ENCODE measurements at regions not wholly inside any gene's neighbourhood (a gene's known extent, or its start where the extent isn't known, plus 50 kb on each side); places are given as distances from the start of the nearest gene placed in this dataset.

DNA sequence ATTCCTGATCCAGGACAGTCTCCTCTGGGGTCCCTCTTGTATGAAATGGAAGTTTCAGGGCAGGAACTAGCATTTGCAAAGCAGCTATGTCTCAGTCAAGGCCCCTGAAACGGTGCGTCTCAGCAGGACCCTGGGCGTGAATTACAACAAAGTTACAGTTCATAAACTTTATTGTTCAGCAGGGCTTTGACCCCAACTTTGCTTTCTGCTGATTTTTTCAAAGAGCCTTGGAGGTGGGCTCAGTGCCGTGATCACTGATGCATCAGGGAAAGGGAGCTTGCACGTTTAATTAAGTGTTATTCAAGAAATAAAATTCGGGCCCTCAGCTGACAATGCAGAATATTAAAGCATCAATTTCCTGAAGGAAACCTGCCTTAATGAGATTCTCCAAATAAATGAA is 260.1 kb upstream of the C16orf82 start:
- ChIA-PET POLR2A (no interaction called here), CTCF (ENCODE audit: low intra/inter-chr PET ratio, low total read pairs) (no interaction called here)
- no peaks in the 10 kb centered on the region for H4K20me1 ChIP-seq (ENCODE audit: insufficient read depth, low read length)
- no peaks in the 10 kb centered on the region for H3K36me3 ChIP-seq (replicated peaks in 1 of 2; ENCODE audit: control insufficient read depth in 1 of 2, insufficient read depth in 2 of 2, low read length in 2 of 2)
- H3K27ac ChIP-seq (ENCODE audit: extremely low read length, insufficient read depth, low read length) = no peak overlapping the region
- no peaks in the 10 kb centered on the region; a peak in 1 of 5 replicates for H3K27me3 ChIP-seq (ENCODE audit: control insufficient read depth in 1 of 2, insufficient read depth in 2 of 2, low read length in 2 of 2)
- no peak overlapping the region for H3K9ac ChIP-seq (ENCODE audit: insufficient read depth, low read depth, low read length)
- no peak for FAIRE-seq
- no peak for DNase-seq (ENCODE audit: low spot score)
- intact Hi-C loops (cut with micrococcal nuclease; ENCODE audit: unreplicated experiment) = no loop called here
- H3K4me2 ChIP-seq (ENCODE audit: low read depth, low read length) = no peak overlapping the region
- 9% methylated on average over 6 of the region's 6 CpGs for WGBS (ENCODE audit: low lambda C conversion rate)
- BruUV-seq (replicated peaks) = no TSS peak
- no peaks in the 10 kb centered on the region for H3K9me3 ChIP-seq (ENCODE audit: low read length)
- TF ChIP-seq ZMYM4 (CRISPR knock-in tag; IDR thresholded peaks at IDR 0.05) (no peak), ZNF598 (CRISPR knock-in tag; IDR thresholded peaks at IDR 0.05; ENCODE audit: borderline replicate concordance) (no peak)
- no peaks in the 10 kb centered on the region for H3K4me1 ChIP-seq (ENCODE audit: insufficient read depth, low read length)
- H3K79me2 ChIP-seq (ENCODE audit: insufficient read depth, low read length) = no peaks in the 10 kb centered on the region
- no peak overlapping the region for H2AFZ ChIP-seq (ENCODE audit: low read length)
- no peak overlapping the region for H3K4me3 ChIP-seq (replicated peaks in 1 of 3; ENCODE audit: insufficient read depth in 1 of 3, low read depth in 2 of 3, low read length in 3 of 3)
- in situ Hi-C loops (cut with HindIII; ENCODE audit: extremely low pct_ligation_motif_present, low pct_unique_long_range_greater_than_20kb) = no loop called here
- no peak for ATAC-seq

DNA sequence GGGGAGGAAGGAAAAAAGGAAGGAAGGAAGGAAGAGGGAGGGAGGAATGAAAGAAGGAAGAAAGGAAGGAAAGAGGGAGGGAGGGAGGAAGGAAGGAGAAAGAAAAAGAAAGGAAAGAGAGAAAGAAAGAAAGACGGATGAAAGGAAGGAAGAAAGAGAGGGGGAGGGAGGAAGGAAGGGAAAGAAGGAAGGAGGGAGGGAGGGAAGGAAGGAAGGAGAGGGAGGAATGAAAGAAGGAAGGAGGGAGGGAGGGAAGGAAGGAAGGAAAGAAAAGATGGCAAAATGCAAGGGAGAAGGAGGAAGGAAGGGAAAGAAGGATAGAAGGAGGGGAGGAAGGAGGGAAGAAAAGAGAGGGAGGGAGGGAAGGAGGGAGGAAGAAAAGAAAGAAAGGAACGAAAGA is 257.3 kb upstream of the C16orf82 start:
- intact Hi-C loops (cut with micrococcal nuclease; ENCODE audit: unreplicated experiment) = no loop called here
- ATAC-seq (no peak), DNase-seq (ENCODE audit: low spot score) (no peak), FAIRE-seq (no peak)
- Histone ChIP-seq H3K36me3 (replicated peaks in 1 of 2; ENCODE audit: control insufficient read depth in 1 of 2, insufficient read depth in 2 of 2, low read length in 2 of 2) (no peaks in the 10 kb centered on the region), H3K4me3 (replicated peaks in 1 of 3; ENCODE audit: insufficient read depth in 1 of 3, low read depth in 2 of 3, low read length in 3 of 3) (no peak overlapping the region), H3K27me3 (ENCODE audit: control insufficient read depth in 1 of 2, insufficient read depth in 2 of 2, low read length in 2 of 2) (no peaks in the 10 kb centered on the region; a peak in 1 of 5 replicates), H3K4me1 (ENCODE audit: insufficient read depth, low read length) (no peaks in the 10 kb centered on the region), H3K9me3 (ENCODE audit: low read length) (peaks cover 10% of the 10 kb centered on the region; the same call in 1 of the 2 replicates), H3K27ac (ENCODE audit: extremely low read length, insufficient read depth, low read length) (no peak overlapping the region), H4K20me1 (ENCODE audit: insufficient read depth, low read length) (no peaks in the 10 kb centered on the region), H3K4me2 (ENCODE audit: low read depth, low read length) (no peak overlapping the region), H3K79me2 (ENCODE audit: insufficient read depth, low read length) (no peaks in the 10 kb centered on the region), H2AFZ (ENCODE audit: low read length) (no peak overlapping the region), H3K9ac (ENCODE audit: insufficient read depth, low read depth, low read length) (no peak overlapping the region)
- in situ Hi-C loops (cut with HindIII; ENCODE audit: extremely low pct_ligation_motif_present, low pct_unique_long_range_greater_than_20kb) = no loop called here
- BruUV-seq (replicated peaks) = no TSS peak
- 2% methylated on average over 1 of the region's 2 CpGs for WGBS (ENCODE audit: low lambda C conversion rate)
- no peak for TF ChIP-seq MZF1 (CRISPR knock-in tag; IDR thresholded peaks at IDR 0.05; ENCODE audit: borderline replicate concordance)
- TF ChIP-seq, protein P1, sequence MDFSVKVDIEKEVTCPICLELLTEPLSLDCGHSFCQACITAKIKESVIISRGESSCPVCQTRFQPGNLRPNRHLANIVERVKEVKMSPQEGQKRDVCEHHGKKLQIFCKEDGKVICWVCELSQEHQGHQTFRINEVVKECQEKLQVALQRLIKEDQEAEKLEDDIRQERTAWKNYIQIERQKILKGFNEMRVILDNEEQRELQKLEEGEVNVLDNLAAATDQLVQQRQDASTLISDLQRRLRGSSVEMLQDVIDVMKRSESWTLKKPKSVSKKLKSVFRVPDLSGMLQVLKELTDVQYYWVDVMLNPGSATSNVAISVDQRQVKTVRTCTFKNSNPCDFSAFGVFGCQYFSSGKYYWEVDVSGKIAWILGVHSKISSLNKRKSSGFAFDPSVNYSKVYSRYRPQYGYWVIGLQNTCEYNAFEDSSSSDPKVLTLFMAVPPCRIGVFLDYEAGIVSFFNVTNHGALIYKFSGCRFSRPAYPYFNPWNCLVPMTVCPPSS (IDR thresholded peaks at IDR 0.05) = 0 out of 2 replicates have a peak, but pooled peaks have one; percentile 13
- 0 out of 2 replicates have a peak, but pooled peaks have one; percentile 17 for TF ChIP-seq SOX6 (IDR thresholded peaks at IDR 0.05)
- TF ChIP-seq SOX6 (CRISPR knock-in tag; IDR thresholded peaks at IDR 0.05) = no peak
- ChIA-PET CTCF (ENCODE audit: low intra/inter-chr PET ratio, low total read pairs) (no interaction called here), POLR2A (no interaction called here)

Data from HepG2 (cell line).